Trophoblast cell (in vitro differentiated cells and primary cell): ENCODE measurements at regions not wholly inside any gene's neighbourhood (a gene's known extent, or its start where the extent isn't known, plus 50 kb on each side); places are given as distances from the start of the nearest gene placed in this dataset.

Experiments used
- DNase-seq, 2 donors: peaks; one replicate each; pipeline ENCODE4 v3.0.0-alpha.2; 2016
- H2AFZ ChIP-seq: 2 replicates; pipeline ENCODE4 v1.6.1; 2013; ENCODE audit warnings: low read length, moderate library complexity, mild to moderate bottlenecking; ENCODE audit not compliant: insufficient read depth, poor library complexity
- H2AK5ac ChIP-seq: 2 replicates; pipeline ENCODE4 v1.6.1; 2013; ENCODE audit warnings: mild to moderate bottlenecking, low read length
- H2BK120ac ChIP-seq: 2 replicates; pipeline ENCODE4 v1.6.1; 2013; ENCODE audit warnings: low read length, mild to moderate bottlenecking, moderate library complexity; ENCODE audit not compliant: insufficient read depth, poor library complexity
- H2BK12ac ChIP-seq: 2 replicates; pipeline ENCODE4 v1.6.1; 2013; ENCODE audit warnings: mild to moderate bottlenecking, low read length, moderate library complexity
- H2BK5ac ChIP-seq: 2 replicates; pipeline ENCODE4 v1.6.1; 2013; ENCODE audit warnings: low read length, low read depth, moderate library complexity, mild to moderate bottlenecking; ENCODE audit not compliant: poor library complexity
- H3K14ac ChIP-seq: 2 replicates; pipeline ENCODE4 v1.6.1; 2013; ENCODE audit warnings: mild to moderate bottlenecking, low read length
- H3K18ac ChIP-seq: 2 replicates; pipeline ENCODE4 v1.6.1; 2013; ENCODE audit warnings: mild to moderate bottlenecking, low read length
- H3K23ac ChIP-seq: 2 replicates; pipeline ENCODE4 v1.6.1; 2013; ENCODE audit warnings: low read length
- H3K27ac ChIP-seq: 2 replicates; pipeline ENCODE4 v1.5.1; 2013; ENCODE audit warnings: low read depth, mild to moderate bottlenecking, inconsistent platforms, low read length, moderate library complexity
- H3K27me3 ChIP-seq: 2 replicates; pipeline ENCODE4 v1.6.1; 2013; ENCODE audit warnings: inconsistent platforms, mild to moderate bottlenecking, low read length, moderate library complexity; ENCODE audit not compliant: insufficient read depth
- H3K36me3 ChIP-seq, 2 experiments: 1 replicate in 1 of 2; 2 replicates in 1 of 2; pipeline ENCODE4 v1.6.1; 2013; ENCODE audit warnings: low read length in 2 of 2, mild to moderate bottlenecking in 2 of 2, moderate library complexity in 1 of 2; ENCODE audit not compliant: insufficient read depth in 2 of 2, control insufficient read depth in 1 of 2
- H3K4ac ChIP-seq: 2 replicates; pipeline ENCODE4 v1.6.1; 2013; ENCODE audit warnings: low read depth, mild to moderate bottlenecking, low read length, moderate library complexity
- H3K4me1 ChIP-seq, 2 experiments: 1 replicate in 1 of 2; 2 replicates in 1 of 2; pipeline ENCODE4 v1.6.1; 2013; ENCODE audit warnings: low read length in 2 of 2, mild to moderate bottlenecking in 2 of 2, moderate library complexity in 1 of 2; ENCODE audit not compliant: insufficient read depth in 2 of 2, control insufficient read depth in 1 of 2
- H3K4me2 ChIP-seq: 2 replicates; pipeline ENCODE4 v1.6.1; 2013; ENCODE audit warnings: inconsistent platforms, mild to moderate bottlenecking, low read length, moderate library complexity
- H3K4me3 ChIP-seq: 2 replicates; pipeline ENCODE4 v1.5.1; 2013; ENCODE audit warnings: mild to moderate bottlenecking, low read depth, low read length, inconsistent platforms
- H3K79me1 ChIP-seq: one replicate; pipeline ENCODE4 v1.6.1; 2013; ENCODE audit warnings: low read length
- H3K79me2 ChIP-seq: 2 replicates; pipeline ENCODE4 v1.6.1; 2013; ENCODE audit warnings: low read length, mild to moderate bottlenecking; ENCODE audit not compliant: control insufficient read depth, insufficient read depth, poor library complexity
- H3K9ac ChIP-seq: 2 replicates; pipeline ENCODE4 v1.6.1; 2013; ENCODE audit warnings: mild to moderate bottlenecking, low read length
- H3K9me3 ChIP-seq: 2 replicates; pipeline ENCODE4 v1.6.1; 2013; ENCODE audit warnings: low read depth, mild to moderate bottlenecking, control low read depth, inconsistent platforms, low read length; ENCODE audit not compliant: insufficient read depth
- H4K12ac ChIP-seq: 2 replicates; pipeline ENCODE4 v1.6.1; 2013; ENCODE audit warnings: low read depth, mild to moderate bottlenecking, low read length, moderate library complexity
- H4K8ac ChIP-seq: 2 replicates; pipeline ENCODE4 v1.6.1; 2013; ENCODE audit warnings: low read depth, mild to moderate bottlenecking, low read length, moderate library complexity
- H4K91ac ChIP-seq: one replicate; pipeline ENCODE4 v1.6.1; 2013; ENCODE audit warnings: low read depth, mild to moderate bottlenecking, low read length, moderate library complexity
- WGBS: extraction: QIAGEN DNeasy Blood & Tissue Kit; methylation state at CpG from one replicate; pipeline ENCODE4 v1.1.7; 2013; ENCODE audit warnings: missing lambda C conversion rate; ENCODE audit not compliant: insufficient read length, insufficient coverage; ENCODE audit errors: extremely low coverage; 5-methylcytosine and 5-hydroxymethylcytosine counted together

- Histone ChIP-seq H2AK5ac (no peak overlapping the region), H3K79me1 (no peaks in the 10 kb centered on the region), H4K8ac (no peak overlapping the region), H3K36me3 (no peaks in the 10 kb centered on the region), H4K12ac (no peak overlapping the region), H3K4me3 (no peak overlapping the region), H3K27me3 (no peaks in the 10 kb centered on the region), H3K9ac (no peak overlapping the region), H3K9me3 (no peaks in the 10 kb centered on the region), H3K18ac (no peak overlapping the region), H3K4me1 (no peaks in the 10 kb centered on the region), H3K4ac (no peak overlapping the region), H3K27ac (no peak overlapping the region), H2BK120ac (no peak overlapping the region), H2BK5ac (no peak overlapping the region), H3K79me2 (no peaks in the 10 kb centered on the region), H2AFZ (no peak overlapping the region), H3K14ac (no peak overlapping the region), H2BK12ac (no peak overlapping the region), H3K23ac (no peak overlapping the region), H4K91ac (no peak overlapping the region), H3K4me2 (no peak overlapping the region)
- WGBS: no CpG with 5 or more reads among the region's 5 CpGs
- DNase-seq: no peak
Observed at GRCh38 chrX:144791298-144791697, 456.0 kb upstream of the SPANXN1 start.

DNA sequence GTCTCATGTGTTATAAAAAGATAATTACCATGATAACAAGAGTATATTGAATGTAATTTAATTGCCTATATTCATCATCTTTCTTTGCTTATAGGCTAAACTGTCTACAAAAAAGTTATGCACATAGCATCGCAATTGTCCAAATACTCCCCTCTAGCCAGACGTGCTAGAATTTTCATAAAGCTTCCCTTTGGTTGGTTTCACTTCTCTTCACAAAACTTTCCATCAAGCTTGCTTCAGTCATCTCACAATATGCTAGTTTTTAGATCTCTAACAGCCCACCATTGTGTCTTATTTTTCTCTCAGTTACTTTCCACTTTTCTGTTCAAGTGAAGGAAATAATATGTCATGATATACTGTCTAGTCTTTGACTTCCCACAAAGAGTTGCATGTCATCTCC, 448.3 kb upstream of the SPANXN1 start:
- H2BK120ac ChIP-seq: no peak overlapping the region
- no CpG with 5 or more reads among the region's 2 CpGs for WGBS
- no peak overlapping the region for H4K8ac ChIP-seq
- H3K9me3 ChIP-seq: no peaks in the 10 kb centered on the region
- H2BK5ac ChIP-seq: no peak overlapping the region
- no peaks in the 10 kb centered on the region for H3K36me3 ChIP-seq
- no peaks in the 10 kb centered on the region for H3K79me1 ChIP-seq
- no peak overlapping the region for H4K91ac ChIP-seq
- no peaks in the 10 kb centered on the region for H3K27me3 ChIP-seq
- H3K18ac ChIP-seq: no peak overlapping the region
- H2AK5ac ChIP-seq: no peak overlapping the region
- H3K9ac ChIP-seq: no peak overlapping the region
- no peak for DNase-seq
- no peak overlapping the region for H3K27ac ChIP-seq
- H3K14ac ChIP-seq: no peak overlapping the region
- H2AFZ ChIP-seq: no peak overlapping the region
- H3K79me2 ChIP-seq: no peaks in the 10 kb centered on the region
- H3K23ac ChIP-seq: no peak overlapping the region
- no peaks in the 10 kb centered on the region for H3K4me1 ChIP-seq
- no peak overlapping the region for H3K4me2 ChIP-seq
- no peak overlapping the region for H3K4ac ChIP-seq
- H4K12ac ChIP-seq: no peak overlapping the region
- no peak overlapping the region for H3K4me3 ChIP-seq
- no peak overlapping the region for H2BK12ac ChIP-seq

DNA sequence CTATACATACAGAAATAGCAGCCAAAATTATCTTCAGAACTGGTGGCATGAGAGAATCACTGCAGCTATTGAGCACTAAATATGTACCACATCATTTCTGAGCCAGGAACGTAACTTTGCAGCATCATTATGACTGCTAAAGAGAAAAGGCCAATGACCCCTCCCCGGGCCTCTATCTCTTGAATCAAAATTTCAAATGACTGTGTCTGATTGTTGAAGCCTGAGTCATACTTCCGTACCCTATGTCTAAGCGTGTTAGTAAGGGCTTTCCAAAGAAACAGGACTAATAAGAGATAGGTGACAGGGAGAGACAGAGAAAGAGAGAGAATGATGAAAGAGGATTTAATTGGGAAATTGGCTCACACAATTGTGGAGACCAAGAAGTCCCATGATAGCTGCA, 445.5 kb upstream of the SPANXN1 start:
- no peaks in the 10 kb centered on the region for H3K27me3 ChIP-seq

DNA sequence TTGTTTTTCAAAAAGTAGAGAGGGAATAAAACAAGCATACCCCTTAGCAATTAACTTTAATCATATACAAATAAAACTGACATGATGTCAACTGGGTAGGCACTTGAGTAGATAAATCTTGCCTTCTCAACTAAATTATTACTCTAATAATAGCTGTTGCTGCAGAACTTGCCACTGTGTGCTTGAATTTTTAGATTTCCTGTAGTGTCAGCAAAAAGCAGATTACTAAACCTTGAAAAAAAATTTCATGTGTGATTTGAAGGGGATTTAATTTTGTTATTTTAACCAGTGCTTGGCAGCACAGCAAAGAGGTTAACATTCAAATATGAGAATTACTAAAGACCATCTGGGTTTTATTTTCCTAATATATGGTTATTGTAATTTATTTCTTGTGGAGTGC, 438.3 kb upstream of the SPANXN1 start:
- Histone ChIP-seq H4K12ac (no peak overlapping the region), H3K23ac (no peak overlapping the region), H3K27me3 (no peaks in the 10 kb centered on the region), H3K9ac (no peak overlapping the region), H3K4ac (no peak overlapping the region), H4K8ac (no peak overlapping the region), H2BK120ac (no peak overlapping the region), H2BK12ac (no peak overlapping the region), H3K4me2 (no peak overlapping the region), H3K27ac (no peak overlapping the region), H3K36me3 (no peaks in the 10 kb centered on the region), H4K91ac (no peak overlapping the region), H3K79me1 (no peaks in the 10 kb centered on the region), H2BK5ac (no peak overlapping the region), H2AK5ac (no peak overlapping the region), H3K9me3 (no peaks in the 10 kb centered on the region), H3K18ac (no peak overlapping the region), H3K4me1 (no peaks in the 10 kb centered on the region), H3K4me3 (no peak overlapping the region), H3K14ac (no peak overlapping the region), H2AFZ (no peak overlapping the region), H3K79me2 (no peaks in the 10 kb centered on the region)
- DNase-seq: no peak

More for the DNA sequence above, 445.5 kb upstream of the SPANXN1 start:
- Histone ChIP-seq H2BK5ac (no peak overlapping the region), H2AFZ (no peak overlapping the region), H2BK12ac (no peak overlapping the region), H3K18ac (no peak overlapping the region), H2AK5ac (no peak overlapping the region), H4K91ac (no peak overlapping the region), H3K79me1 (no peaks in the 10 kb centered on the region), H3K23ac (no peak overlapping the region), H3K27ac (no peak overlapping the region), H4K8ac (no peak overlapping the region), H3K36me3 (no peaks in the 10 kb centered on the region), H3K9ac (no peak overlapping the region), H4K12ac (no peak overlapping the region), H3K14ac (no peak overlapping the region), H2BK120ac (no peak overlapping the region), H3K4me3 (no peak overlapping the region), H3K4me2 (no peak overlapping the region), H3K4me1 (no peaks in the 10 kb centered on the region), H3K4ac (no peak overlapping the region), H3K79me2 (no peaks in the 10 kb centered on the region), H3K9me3 (no peaks in the 10 kb centered on the region)
- peak in 1 of 2 donors; percentile 6 for DNase-seq
- no CpG with 5 or more reads among the region's 4 CpGs for WGBS
